ENCODE measurements at regions not wholly inside any gene's neighbourhood (a gene's known extent, or its start where the extent isn't known, plus 50 kb on each side); places are given as distances from the start of the nearest gene placed in this dataset.
"Not testable (repeated sequence)": the region's sequence is repeated elsewhere in the genome, so short reads cannot be mapped to it uniquely, and the experiment has no call there.

GRCh38 chr5:42089705-42090104, 164.6 kb downstream of the FBXO4 start:
- DNase-seq (ENCODE audit: low read depth), result no peak

GRCh38 chr5:42090162-42090561, 165.1 kb downstream of the FBXO4 start:
- DNase-seq (ENCODE audit: low read depth), result no peak

- DNase-seq (ENCODE audit: low read depth), result not testable (repeated sequence)
Measured at GRCh38 chr5:42099846-42100245, 174.8 kb downstream of the FBXO4 start.

GRCh38 chr5:42108468-42108867, 183.4 kb downstream of the FBXO4 start:
- no peak for DNase-seq (ENCODE audit: low read depth)

- no peak for DNase-seq (ENCODE audit: low read depth)
Measured at GRCh38 chr5:42109006-42109572, 184.0 kb downstream of the FBXO4 start.

GRCh38 chr5:42115721-42116120, 190.6 kb downstream of the FBXO4 start:
- DNase-seq (ENCODE audit: low read depth), result not testable (repeated sequence)

GRCh38 chr5:42120070-42120469, 195.0 kb downstream of the FBXO4 start:
- no peak for DNase-seq (ENCODE audit: low read depth)

GRCh38 chr5:42121401-42121800, 196.3 kb downstream of the FBXO4 start:
- DNase-seq (ENCODE audit: low read depth), result no peak

GRCh38 chr5:42131081-42131480, 206.0 kb downstream of the FBXO4 start:
- DNase-seq (ENCODE audit: low read depth), result no peak

- no peak for DNase-seq (ENCODE audit: low read depth)
Measured at GRCh38 chr5:42143361-42143760, 218.3 kb downstream of the FBXO4 start.

GRCh38 chr5:42148813-42149212, 223.7 kb downstream of the FBXO4 start:
- DNase-seq (ENCODE audit: low read depth), result no peak

GRCh38 chr5:42157215-42157614, 232.1 kb downstream of the FBXO4 start:
- DNase-seq (ENCODE audit: low read depth), result no peak

GRCh38 chr5:42163083-42163482, 238.0 kb downstream of the FBXO4 start:
- no peak for DNase-seq (ENCODE audit: low read depth)

- DNase-seq (ENCODE audit: low read depth), result no peak
Measured at GRCh38 chr5:42168091-42168670, 243.1 kb downstream of the FBXO4 start.

GRCh38 chr5:42176118-42176517, 247.1 kb upstream of the GHR start:
- not testable (repeated sequence) for DNase-seq (ENCODE audit: low read depth)

- not testable (repeated sequence) for DNase-seq (ENCODE audit: low read depth)
Measured at GRCh38 chr5:42179843-42180242, 243.4 kb upstream of the GHR start.

- no peak for DNase-seq (ENCODE audit: low read depth)
Measured at GRCh38 chr5:42216904-42217303, 206.3 kb upstream of the GHR start.

GRCh38 chr5:42217791-42218190, 205.4 kb upstream of the GHR start:
- DNase-seq (ENCODE audit: low read depth), result no peak

GRCh38 chr5:42225009-42225408, 198.2 kb upstream of the GHR start:
- no peak for DNase-seq (ENCODE audit: low read depth)

GRCh38 chr5:42228279-42228678, 195.0 kb upstream of the GHR start:
- no peak for DNase-seq (ENCODE audit: low read depth)

GRCh38 chr5:42230839-42231238, 192.4 kb upstream of the GHR start:
- DNase-seq (ENCODE audit: low read depth), result no peak

GRCh38 chr5:42235241-42235640, 188.0 kb upstream of the GHR start:
- no peak for DNase-seq (ENCODE audit: low read depth)

- no peak for DNase-seq (ENCODE audit: low read depth)
Measured at GRCh38 chr5:42235837-42236236, 187.4 kb upstream of the GHR start.

- DNase-seq (ENCODE audit: low read depth), result no peak
Measured at GRCh38 chr5:42241636-42242035, 181.6 kb upstream of the GHR start.

Measured in activated T-cell treated with anti-CD3 and anti-CD28 coated beads for 1 hour (primary cell).